Osteoblast (primary cell): ENCODE measurements at regions not wholly inside any gene's neighbourhood (a gene's known extent, or its start where the extent isn't known, plus 50 kb on each side); places are given as distances from the start of the nearest gene placed in this dataset.

Experiments used
- DNase-seq: peaks from one replicate; pipeline ENCODE4 v3.0.0; 2011; ENCODE audit warnings: low spot score, mixed read lengths; ENCODE audit not compliant: insufficient read length; ENCODE audit errors: missing footprints
- H2AFZ ChIP-seq: 2 replicates; pipeline ENCODE4 v1.6.0; 2011; ENCODE audit warnings: mild to moderate bottlenecking, low read length
- H3K27ac ChIP-seq: 2 replicates; pipeline ENCODE4 v1.5.1; 2011; ENCODE audit warnings: mild to moderate bottlenecking, low read depth, low read length, moderate library complexity
- H3K27me3 ChIP-seq: 2 replicates; pipeline ENCODE4 v1.6.0; 2012; ENCODE audit warnings: mild to moderate bottlenecking, control low read depth, inconsistent platforms, low read length, moderate library complexity; ENCODE audit not compliant: insufficient read depth
- H3K36me3 ChIP-seq: 2 replicates; pipeline ENCODE4 v1.5.1; 2011; ENCODE audit warnings: mild to moderate bottlenecking, low read length, control low read depth, moderate library complexity; ENCODE audit not compliant: insufficient read depth
- H3K4me1 ChIP-seq: 2 replicates; pipeline ENCODE4 v1.5.1; 2011; ENCODE audit warnings: mild to moderate bottlenecking, low read length, control low read depth, moderate library complexity; ENCODE audit not compliant: insufficient read depth
- H3K4me2 ChIP-seq: 2 replicates; pipeline ENCODE4 v1.6.0; 2011; ENCODE audit warnings: mild to moderate bottlenecking, low read length; ENCODE audit not compliant: insufficient read depth
- H3K4me3 ChIP-seq: fragments of 200-600 bp; sonication (generic); 3 replicates; pipeline ENCODE4 v1.5.1; 2012; ENCODE audit warnings: mild to moderate bottlenecking, low read length, inconsistent platforms; ENCODE audit not compliant: insufficient read depth
- H3K79me2 ChIP-seq: 2 replicates; pipeline ENCODE4 v1.6.0; 2012; ENCODE audit warnings: mild to moderate bottlenecking, low read length, control low read depth, inconsistent platforms; ENCODE audit not compliant: insufficient read depth
- H3K9me3 ChIP-seq: 2 replicates; pipeline ENCODE4 v1.5.1; 2011; ENCODE audit warnings: low read depth, low read length, control low read depth
- H4K20me1 ChIP-seq: 2 replicates; pipeline ENCODE4 v1.6.0; 2012; ENCODE audit warnings: mild to moderate bottlenecking, low read length, control low read depth; ENCODE audit not compliant: insufficient read depth
- CTCF ChIP-seq: IDR thresholded peaks from 2 replicates; pipeline ENCODE4 v1.5.1; 2011; ENCODE audit warnings: mild to moderate bottlenecking, low read depth, low read length, moderate library complexity; ENCODE audit errors: extremely low read depth

- DNase-seq: no peak
- H3K36me3 ChIP-seq: no peaks in the 10 kb centered on the region
- H2AFZ ChIP-seq: no peak overlapping the region
- no peak for TF ChIP-seq CTCF
- no peaks in the 10 kb centered on the region for H3K27me3 ChIP-seq
- no peak overlapping the region for H3K27ac ChIP-seq
- H4K20me1 ChIP-seq: no peaks in the 10 kb centered on the region
- no peaks in the 10 kb centered on the region for H3K9me3 ChIP-seq
- H3K4me3 ChIP-seq: no peak overlapping the region
- peaks cover 3% of the 10 kb centered on the region for H3K4me1 ChIP-seq
- no peak overlapping the region for H3K4me2 ChIP-seq
- no peaks in the 10 kb centered on the region for H3K79me2 ChIP-seq
Observed at GRCh38 chr4:53921856-53922255, 142.5 kb downstream of the CHIC2 start.

- Histone ChIP-seq H3K4me3 (no peak overlapping the region), H3K4me2 (no peak overlapping the region), H3K36me3 (no peaks in the 10 kb centered on the region), H4K20me1 (no peaks in the 10 kb centered on the region), H2AFZ (no peak overlapping the region), H3K27ac (no peak overlapping the region), H3K4me1 (peaks cover 12% of the 10 kb centered on the region), H3K79me2 (no peaks in the 10 kb centered on the region), H3K9me3 (no peaks in the 10 kb centered on the region), H3K27me3 (no peaks in the 10 kb centered on the region)
- TF ChIP-seq CTCF: no peak
- no peak for DNase-seq
Observed at GRCh38 chr4:53920883-53921282, 143.5 kb downstream of the CHIC2 start.

- H3K4me2 ChIP-seq: no peak overlapping the region
- no peaks in the 10 kb centered on the region for H3K27me3 ChIP-seq
- H3K4me1 ChIP-seq: peaks cover 17% of the 10 kb centered on the region
- DNase-seq: no peak
- no peaks in the 10 kb centered on the region for H3K9me3 ChIP-seq
- no peak overlapping the region for H3K4me3 ChIP-seq
- H3K36me3 ChIP-seq: no peaks in the 10 kb centered on the region
- H2AFZ ChIP-seq: no peak overlapping the region
- no peak overlapping the region for H3K27ac ChIP-seq
- H3K79me2 ChIP-seq: no peaks in the 10 kb centered on the region
- H4K20me1 ChIP-seq: no peaks in the 10 kb centered on the region
- no peak for TF ChIP-seq CTCF
Observed at GRCh38 chr4:53920116-53920515, 144.3 kb downstream of the CHIC2 start.

GRCh38 chr4:53919535-53919934 is 144.9 kb downstream of the CHIC2 start:
- H4K20me1 ChIP-seq: no peaks in the 10 kb centered on the region
- DNase-seq: no peak
- H3K4me3 ChIP-seq: no peak overlapping the region
- H3K36me3 ChIP-seq: no peaks in the 10 kb centered on the region
- no peaks in the 10 kb centered on the region for H3K27me3 ChIP-seq
- H3K79me2 ChIP-seq: no peaks in the 10 kb centered on the region
- H2AFZ ChIP-seq: no peak overlapping the region
- no peak overlapping the region for H3K4me2 ChIP-seq
- no peak overlapping the region for H3K27ac ChIP-seq
- no peak for TF ChIP-seq CTCF
- no peaks in the 10 kb centered on the region for H3K9me3 ChIP-seq
- peaks cover 23% of the 10 kb centered on the region for H3K4me1 ChIP-seq
